NB4 (cell line): ENCODE measurements at regions not wholly inside any gene's neighbourhood (a gene's known extent, or its start where the extent isn't known, plus 50 kb on each side); places are given as distances from the start of the nearest gene placed in this dataset.
A peak's percentile ranks its signal among the peaks of the same experiment; 100 is the strongest.
"Not testable (repeated sequence)": the region's sequence is repeated elsewhere in the genome, so short reads cannot be mapped to it uniquely, and the experiment has no call there.

Source experiments
- DNase-seq: peaks from one replicate; pipeline ENCODE4 v3.0.0; 2010; ENCODE audit warnings: low read depth
- H3K4me3 ChIP-seq: one replicate; pipeline ENCODE4 v1.5.1; 2011; ENCODE audit warnings: mild to moderate bottlenecking, low read depth, low read length, moderate library complexity
- CTCF ChIP-seq: IDR thresholded peaks from one replicate; pipeline ENCODE4 v1.5.1; 2012; ENCODE audit warnings: low read depth, low read length
- MYC ChIP-seq: IDR thresholded peaks from 2 replicates; pipeline ENCODE4 v1.6.1; 2011; ENCODE audit warnings: low read depth, low read length
- POLR2A ChIP-seq: IDR thresholded peaks from 2 replicates; pipeline ENCODE4 v1.6.1; 2011; ENCODE audit warnings: mild to moderate bottlenecking; ENCODE audit not compliant: insufficient read length; ENCODE audit errors: extremely low read depth
- TF ChIP-seq, protein P1 (sequence below): IDR thresholded peaks from 2 replicates; pipeline ENCODE4 v1.6.1; 2011; ENCODE audit warnings: low read depth, low read length

DNA sequence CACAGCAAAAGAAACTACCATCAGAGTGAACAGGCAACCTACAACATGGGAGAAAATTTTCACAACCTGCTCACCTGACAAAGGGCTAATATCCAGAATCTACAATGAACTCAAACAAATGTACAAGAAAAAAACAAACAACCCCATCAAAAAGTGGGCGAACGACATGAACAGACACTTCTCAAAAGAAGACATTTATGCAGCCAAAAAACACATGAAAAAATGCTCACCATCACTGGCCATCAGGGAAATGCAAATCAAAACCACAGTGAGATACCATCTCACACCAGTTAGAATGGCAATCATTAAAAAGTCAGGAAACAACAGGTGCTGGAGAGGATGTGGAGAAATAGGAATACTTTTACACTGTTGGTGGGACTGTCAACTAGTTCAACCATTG lies 207.8 kb downstream of the USP6NL start:
- H3K4me3 ChIP-seq, DNase-seq: not testable (repeated sequence)

DNA sequence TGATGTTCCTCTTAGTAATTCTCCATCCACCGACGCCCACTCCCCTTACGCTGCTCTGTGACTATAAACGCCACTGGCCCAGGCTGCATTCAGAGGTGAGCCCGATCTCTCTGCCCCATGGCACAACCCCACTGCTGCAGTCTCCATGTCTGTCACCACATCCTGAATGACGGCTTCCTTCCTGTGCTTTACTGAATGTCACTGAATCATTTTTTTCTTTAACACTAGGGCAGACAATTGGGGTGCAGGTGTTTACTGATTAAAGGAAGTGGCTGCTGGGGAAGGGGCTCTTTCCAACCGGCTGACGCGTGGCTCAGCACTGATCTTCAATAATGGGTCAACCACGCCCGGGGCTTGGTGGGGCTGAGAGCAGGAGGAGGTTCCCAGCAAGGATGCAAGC lies 208.3 kb downstream of the USP6NL start:
- peak; percentile 23 for DNase-seq

GRCh38 chr10:11402392-11402791 lies 209.1 kb downstream of the USP6NL start:
- TF ChIP-seq, protein P1, sequence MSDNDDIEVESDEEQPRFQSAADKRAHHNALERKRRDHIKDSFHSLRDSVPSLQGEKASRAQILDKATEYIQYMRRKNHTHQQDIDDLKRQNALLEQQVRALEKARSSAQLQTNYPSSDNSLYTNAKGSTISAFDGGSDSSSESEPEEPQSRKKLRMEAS = no peak
- TF ChIP-seq CTCF (no peak), POLR2A (no peak), MYC (no peak)
- no peak overlapping the region for H3K4me3 ChIP-seq
- no peak for DNase-seq

More for the DNA sequence above, 208.3 kb downstream of the USP6NL start:
- no peak overlapping the region for H3K4me3 ChIP-seq
- TF ChIP-seq POLR2A (no peak), MYC (no peak), CTCF (no peak)
- TF ChIP-seq, protein P1 = no peak

- TF ChIP-seq, protein P1 = no peak
- TF ChIP-seq MYC (no peak), CTCF (no peak), POLR2A (no peak)
- H3K4me3 ChIP-seq = no peak overlapping the region
- no peak for DNase-seq
These were observed 209.9 kb downstream of the USP6NL start for GRCh38 chr10:11401264-11402235.

DNA sequence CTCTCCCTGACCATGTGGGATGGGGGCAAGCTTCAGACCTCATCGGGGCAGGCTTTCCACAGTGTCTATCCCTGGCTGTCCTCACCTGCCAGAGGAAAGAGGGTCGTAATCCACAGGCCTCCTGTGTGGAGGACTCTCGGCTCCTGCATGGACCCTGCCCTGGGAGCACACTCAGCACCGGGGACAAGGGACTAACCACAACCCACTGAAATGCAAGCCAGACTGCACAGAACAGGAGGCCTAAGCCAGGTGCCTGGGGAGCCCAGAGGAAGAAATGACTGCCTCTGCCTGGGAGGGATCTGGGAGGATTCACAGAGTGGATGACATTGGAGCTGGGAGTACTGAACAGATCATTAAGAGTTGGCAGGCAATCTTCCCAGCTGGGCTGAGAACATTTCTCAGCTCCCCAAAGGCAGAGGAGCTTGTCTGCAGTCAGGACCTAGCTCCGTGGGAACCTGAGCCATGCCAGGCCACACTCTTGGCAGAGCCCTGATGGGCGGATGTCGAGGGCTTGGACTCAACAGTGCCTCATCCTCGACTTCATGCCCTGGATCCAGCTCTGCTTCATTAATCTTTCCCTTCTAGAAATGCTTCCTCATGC lies 213.4 kb downstream of the USP6NL start:
- no peak overlapping the region for H3K4me3 ChIP-seq
- no peak for DNase-seq
- TF ChIP-seq MYC = no peak

DNA sequence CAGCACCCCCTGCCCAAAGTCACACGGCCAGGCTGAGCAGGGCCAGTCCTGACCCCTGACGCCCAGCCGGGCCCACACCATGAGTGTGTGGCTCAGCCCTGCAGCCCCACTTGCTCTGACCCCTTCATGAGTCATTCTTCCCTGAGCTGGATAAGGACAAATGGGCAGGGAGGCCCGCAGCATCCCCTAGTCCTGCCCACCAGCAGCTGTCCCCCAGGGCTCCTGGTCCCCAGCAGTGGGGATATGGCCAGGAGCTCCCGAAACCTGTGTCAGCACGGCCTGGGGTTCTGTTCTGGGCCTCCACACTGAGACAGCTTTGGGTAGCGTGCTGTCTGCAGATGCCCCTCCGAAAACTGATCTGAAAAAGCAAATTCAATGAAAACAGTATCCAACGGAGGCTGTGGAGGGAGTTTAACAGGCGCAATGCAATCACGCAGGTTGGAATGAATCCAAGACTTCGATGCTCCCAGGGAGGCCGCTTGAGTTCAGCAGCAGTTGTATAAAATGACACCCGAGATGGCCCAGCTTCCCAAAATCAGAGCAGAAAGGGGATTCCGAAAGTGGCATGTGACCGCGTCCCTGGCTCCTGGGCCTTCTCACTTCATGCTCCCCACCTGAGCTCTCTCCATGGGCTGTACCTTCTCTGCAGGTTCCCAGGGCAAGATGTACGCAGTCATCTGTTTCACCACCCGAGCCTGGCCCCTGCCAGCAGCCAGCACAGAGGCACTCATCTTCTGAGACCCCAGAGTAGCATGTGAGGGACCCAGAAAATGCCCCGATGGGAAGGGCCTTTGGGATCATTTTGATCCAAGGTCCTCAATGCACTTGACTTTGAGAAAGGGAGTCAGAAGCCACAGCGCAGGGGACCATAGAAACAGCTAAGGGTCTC lies 214.1 kb downstream of the USP6NL start:
- no peak for DNase-seq
- no peak overlapping the region for H3K4me3 ChIP-seq
- TF ChIP-seq POLR2A = no peak

DNA sequence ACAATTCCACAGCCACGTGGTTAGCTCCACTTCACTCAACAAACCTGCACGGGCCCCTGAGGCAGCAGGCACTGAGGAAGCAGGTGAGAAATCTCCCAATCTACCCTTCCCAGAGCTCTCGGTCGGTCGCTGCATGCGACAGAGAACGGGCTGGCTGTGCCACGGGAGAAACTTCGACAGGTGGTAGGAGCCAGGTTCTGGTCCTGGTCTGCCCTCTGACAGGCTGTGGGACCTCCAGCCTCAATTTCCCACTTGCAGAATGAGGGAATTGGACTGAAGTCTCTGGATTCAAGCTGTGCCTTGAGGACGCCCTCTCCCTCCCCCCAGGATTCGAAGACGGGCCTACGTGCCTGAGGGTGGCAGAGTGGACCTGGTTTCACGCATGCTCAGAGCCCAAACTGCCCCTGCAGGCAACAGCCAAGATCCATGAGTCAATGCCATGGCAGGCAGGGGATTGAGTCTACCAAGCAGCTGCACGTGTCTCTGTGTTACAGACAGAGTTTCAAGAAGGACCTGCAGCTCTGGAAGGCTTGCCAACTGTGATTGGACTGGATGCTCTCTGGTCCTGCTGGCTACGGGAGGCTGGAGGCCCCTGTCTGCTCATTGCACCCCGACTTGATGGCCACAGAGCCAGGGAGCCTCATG lies 215.0 kb downstream of the USP6NL start:
- TF ChIP-seq MYC (no peak), CTCF (no peak), POLR2A (no peak)
- TF ChIP-seq, protein P1 = no peak
- DNase-seq = no peak

More for the DNA sequence above, 215.0 kb downstream of the USP6NL start:
- no peak overlapping the region for H3K4me3 ChIP-seq
